NCI-H1436 treated with DMSO at 0.1 percent for 48 hours (cell line): ENCODE measurements at regions not wholly inside any gene's neighbourhood (a gene's known extent, or its start where the extent isn't known, plus 50 kb on each side); places are given as distances from the start of the nearest gene placed in this dataset.
"Not testable (repeated sequence)": the region's sequence is repeated elsewhere in the genome, so short reads cannot be mapped to it uniquely, and the experiment has no call there.

Experiments
- DNase-seq: peaks from one replicate; lab custom pipeline; 2025; lab: John Stamatoyannopoulos, UW

- DNase-seq, result no peak
These were observed 643.5 kb upstream of the DPP6 start for GRCh38 chr7:153408360-153409335.

- DNase-seq, result not testable (repeated sequence)
These were observed 642.4 kb upstream of the DPP6 start for GRCh38 chr7:153409567-153410342.

DNA sequence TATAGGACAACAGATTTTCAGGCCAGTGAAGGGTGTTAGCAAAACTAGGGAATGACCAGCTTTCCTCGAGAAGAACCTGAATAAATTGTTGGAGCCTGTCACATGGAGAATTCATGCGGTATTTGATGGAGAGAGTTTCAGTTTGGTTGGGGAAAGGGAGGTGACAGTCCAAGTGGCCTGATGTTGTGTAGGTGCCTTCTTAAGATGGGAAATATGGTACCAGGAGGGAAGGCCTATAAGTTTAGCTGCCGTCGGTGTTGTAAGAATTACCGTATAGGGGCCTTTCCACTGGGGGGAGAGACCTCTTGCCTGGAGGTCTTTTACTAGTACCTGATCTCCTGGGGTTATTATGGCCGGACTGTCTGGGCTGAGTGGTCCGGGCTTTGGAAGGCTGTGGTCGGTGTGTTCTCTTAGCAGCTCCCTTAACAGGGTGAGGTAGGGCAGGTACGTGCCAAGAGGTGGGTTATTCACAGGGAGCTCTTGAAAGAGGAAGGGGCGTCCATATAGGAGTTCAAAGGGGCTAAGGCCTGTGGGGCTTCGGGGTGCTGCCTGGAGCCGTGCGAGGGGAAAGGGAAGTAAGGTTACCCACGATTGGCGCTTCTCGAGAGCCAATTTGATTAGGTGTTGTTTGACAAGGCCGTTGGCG lies 641.1 kb upstream of the DPP6 start:
- not testable (repeated sequence) for DNase-seq

GRCh38 chr7:153412114-153412823 lies 639.9 kb upstream of the DPP6 start:
- not testable (repeated sequence) for DNase-seq

- not testable (repeated sequence) for DNase-seq
These were observed 639.4 kb upstream of the DPP6 start for GRCh38 chr7:153412824-153413198.

- no peak for DNase-seq
These were observed 639.0 kb upstream of the DPP6 start for GRCh38 chr7:153413199-153413539.

GRCh38 chr7:153413540-153414287 lies 638.5 kb upstream of the DPP6 start:
- no peak for DNase-seq

- DNase-seq, result no peak
These were observed 637.9 kb upstream of the DPP6 start for GRCh38 chr7:153414288-153414629.

DNA sequence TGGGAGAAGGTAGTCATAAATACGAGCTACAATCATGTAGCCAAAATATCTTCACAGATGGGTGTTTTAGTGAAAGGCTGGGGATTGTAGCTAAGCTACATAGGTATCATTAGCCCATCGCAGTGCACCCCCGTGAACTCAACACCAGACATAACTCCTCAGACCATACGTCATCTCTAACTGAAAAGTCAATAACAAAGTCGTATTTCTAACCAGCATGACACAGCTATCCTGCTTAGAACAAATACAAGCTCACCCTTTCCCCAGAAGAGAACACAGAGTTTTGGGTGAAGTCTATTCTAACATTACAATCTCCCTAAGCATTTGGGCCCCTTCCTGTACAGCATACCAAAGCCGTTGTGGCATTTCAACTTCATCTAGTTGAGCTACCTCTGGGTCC lies 636.6 kb upstream of the DPP6 start:
- DNase-seq, result no peak

- no peak for DNase-seq
These were observed 629.6 kb upstream of the DPP6 start for GRCh38 chr7:153422291-153423209.

DNA sequence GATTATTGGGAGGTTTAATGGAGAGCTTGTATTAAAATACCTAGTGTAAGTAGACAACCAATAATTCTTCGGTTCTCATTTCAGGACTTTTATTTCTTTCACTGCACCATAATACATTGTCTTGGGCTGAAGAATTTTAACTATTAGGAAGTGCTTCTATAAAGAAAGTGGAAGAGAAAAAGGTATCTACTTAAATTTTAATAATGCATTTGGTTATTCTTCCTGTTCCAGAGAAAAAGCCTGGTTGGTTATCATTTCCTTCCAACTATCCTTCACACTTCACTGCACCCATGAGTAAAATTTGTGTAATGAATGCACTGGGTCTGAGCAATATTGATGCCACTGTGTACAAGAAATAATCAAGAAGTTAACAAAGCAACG lies 629.0 kb upstream of the DPP6 start:
- no peak for DNase-seq

GRCh38 chr7:153430931-153431330 lies 621.3 kb upstream of the DPP6 start:
- no peak for DNase-seq

DNA sequence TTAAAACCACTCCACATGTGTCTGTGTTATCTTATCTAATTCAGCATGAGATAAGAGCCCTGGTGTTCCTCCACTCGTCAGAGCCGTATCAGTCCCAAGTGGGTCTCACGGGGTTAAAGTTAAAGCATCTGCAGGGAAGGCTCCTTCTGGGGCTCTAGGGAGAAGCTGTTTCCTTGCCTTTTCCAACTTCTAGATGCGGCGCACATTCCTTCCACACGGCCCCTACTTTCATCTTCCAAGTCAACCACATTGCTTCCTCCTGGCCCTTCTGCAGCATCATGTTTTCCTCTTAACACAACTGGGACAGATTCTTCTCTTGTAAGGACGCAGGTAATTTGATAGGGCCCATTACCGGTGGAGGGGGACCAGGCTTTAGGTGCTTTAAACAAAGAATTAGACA lies 620.1 kb upstream of the DPP6 start:
- no peak for DNase-seq

GRCh38 chr7:153433223-153433622 lies 619.0 kb upstream of the DPP6 start:
- DNase-seq, result no peak

GRCh38 chr7:153440715-153441114 lies 611.5 kb upstream of the DPP6 start:
- DNase-seq, result no peak

DNA sequence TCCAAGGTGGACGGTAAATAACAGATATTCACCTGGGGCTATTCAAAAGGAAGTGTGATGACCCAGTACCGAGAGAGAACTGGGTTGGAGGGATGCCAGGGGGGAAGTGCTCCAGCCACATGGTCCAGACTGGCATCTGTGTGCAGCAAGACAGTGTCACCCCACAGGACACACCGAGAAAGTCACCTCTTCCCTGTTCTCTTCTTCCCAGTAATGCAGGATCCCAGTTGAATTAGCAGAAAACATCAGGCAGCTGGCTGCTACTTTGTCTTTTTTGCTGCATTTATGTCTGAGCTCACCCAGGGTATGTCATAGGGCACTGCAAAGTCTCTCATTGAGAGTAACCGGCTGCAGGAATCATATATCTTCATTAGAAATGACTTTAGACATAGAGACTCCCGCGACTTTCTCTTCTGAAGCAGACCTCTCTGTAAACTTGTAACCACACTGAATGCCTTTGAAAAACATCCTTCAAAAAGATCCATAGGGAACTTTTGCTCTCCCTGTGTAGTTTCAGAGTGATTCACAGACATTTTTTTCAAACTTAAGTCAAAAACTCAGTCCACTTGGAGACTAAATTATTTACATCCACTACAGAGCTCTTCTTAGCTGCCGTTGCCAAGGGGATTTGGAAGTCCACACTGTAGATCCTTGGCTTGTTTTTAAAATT lies 609.0 kb upstream of the DPP6 start:
- no peak for DNase-seq

DNA sequence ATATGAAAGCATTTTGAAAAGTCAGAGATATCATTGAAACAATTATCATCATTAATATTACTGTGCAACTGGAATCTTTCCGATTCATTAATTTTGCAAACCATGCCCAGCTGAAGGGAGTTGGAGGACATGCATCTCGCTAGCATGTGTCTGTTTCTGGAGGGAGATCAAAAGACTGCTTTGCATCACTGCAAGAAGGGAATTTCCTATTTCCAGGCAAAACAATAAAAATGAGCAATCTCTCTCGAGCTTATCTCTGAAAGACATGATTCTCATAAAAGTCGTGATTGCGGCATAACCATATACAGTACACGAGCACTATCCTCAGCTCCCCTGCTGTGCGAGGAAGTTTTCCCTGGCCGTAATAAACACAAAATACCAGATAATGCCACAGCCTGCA lies 607.6 kb upstream of the DPP6 start:
- no peak for DNase-seq

GRCh38 chr7:153445641-153446040 lies 606.6 kb upstream of the DPP6 start:
- DNase-seq, result no peak

- DNase-seq, result no peak
These were observed 605.7 kb upstream of the DPP6 start for GRCh38 chr7:153446490-153446889.

GRCh38 chr7:153447011-153447410 lies 605.2 kb upstream of the DPP6 start:
- DNase-seq, result no peak
